ENCODE measurements at regions not wholly inside any gene's neighbourhood (a gene's known extent, or its start where the extent isn't known, plus 50 kb on each side); places are given as distances from the start of the nearest gene placed in this dataset.

GRCh38 chr2:120809151-120809550 lies 73.5 kb downstream of the GLI2 start:
- no peak overlapping the region for H3K4me3 ChIP-seq
- H3K36me3 ChIP-seq (replicated peaks in 1 of 2; ENCODE audit: insufficient read depth in 1 of 2, low read depth in 2 of 2), result no peaks in the 10 kb centered on the region
- TF ChIP-seq POLR2A (IDR thresholded peaks at IDR 0.05) (no peak), CTCF (IDR thresholded peaks at IDR 0.05) (no peak)
- H3K4me1 ChIP-seq, result no peaks in the 10 kb centered on the region
- ATAC-seq (no peak), DNase-seq (no peak)
- intact Hi-C loops (cut with DNase I), result no loop called here
- 91 to 97% methylated on average over 2 of the region's 2 CpGs for WGBS, 2 donors
- no peaks in the 10 kb centered on the region for H3K27me3 ChIP-seq
- H3K9me3 ChIP-seq, result no peaks in the 10 kb centered on the region
- no peak overlapping the region for H3K27ac ChIP-seq

- intact Hi-C loops (cut with DNase I), result no loop called here
- no peak overlapping the region for H3K4me3 ChIP-seq
- no peak overlapping the region for H3K27ac ChIP-seq
- no peak for ATAC-seq
- no peaks in the 10 kb centered on the region for H3K9me3 ChIP-seq
- no peaks in the 10 kb centered on the region for H3K27me3 ChIP-seq
- TF ChIP-seq POLR2A (IDR thresholded peaks at IDR 0.05), result no peak
- TF ChIP-seq CTCF (IDR thresholded peaks at IDR 0.05), result no peak
- no peaks in the 10 kb centered on the region for H3K4me1 ChIP-seq
- 56 to 60% methylated on average over 9 to 13 of the region's 13 CpGs for WGBS, 2 donors
- H3K36me3 ChIP-seq (replicated peaks in 1 of 2; ENCODE audit: insufficient read depth in 1 of 2, low read depth in 2 of 2), result no peaks in the 10 kb centered on the region
- no peak for DNase-seq
Observed at GRCh38 chr2:120809609-120810440, 74.2 kb downstream of the GLI2 start.

GRCh38 chr2:120810639-120811038 lies 75.0 kb downstream of the GLI2 start:
- Histone ChIP-seq H3K4me3 (no peak overlapping the region), H3K4me1 (no peaks in the 10 kb centered on the region), H3K27ac (no peak overlapping the region), H3K27me3 (no peaks in the 10 kb centered on the region), H3K9me3 (no peaks in the 10 kb centered on the region), H3K36me3 (replicated peaks in 1 of 2; ENCODE audit: insufficient read depth in 1 of 2, low read depth in 2 of 2) (no peaks in the 10 kb centered on the region)
- TF ChIP-seq POLR2A (IDR thresholded peaks at IDR 0.05) (no peak), CTCF (IDR thresholded peaks at IDR 0.05) (no peak)
- DNase-seq, result no peak
- intact Hi-C loops (cut with DNase I), result no loop called here
- no peak for ATAC-seq
- WGBS, 2 donors, result 90 to 95% methylated on average over 9 to 10 of the region's 10 CpGs

- no peaks in the 10 kb centered on the region for H3K36me3 ChIP-seq (replicated peaks in 1 of 2; ENCODE audit: insufficient read depth in 1 of 2, low read depth in 2 of 2)
- WGBS, 2 donors, result 89 to 90% methylated on average over 9 of the region's 9 CpGs
- no peaks in the 10 kb centered on the region for H3K4me1 ChIP-seq
- intact Hi-C loops (cut with DNase I), result no loop called here
- DNase-seq (no peak), ATAC-seq (no peak)
- H3K4me3 ChIP-seq, result no peak overlapping the region
- no peak for TF ChIP-seq CTCF (IDR thresholded peaks at IDR 0.05)
- TF ChIP-seq POLR2A (IDR thresholded peaks at IDR 0.05), result no peak
- no peak overlapping the region for H3K27ac ChIP-seq
- H3K27me3 ChIP-seq, result no peaks in the 10 kb centered on the region
- H3K9me3 ChIP-seq, result no peaks in the 10 kb centered on the region
Observed at GRCh38 chr2:120812866-120813265, 77.2 kb downstream of the GLI2 start.

- no peak overlapping the region for H3K4me3 ChIP-seq
- no peak overlapping the region for H3K27ac ChIP-seq
- no peaks in the 10 kb centered on the region for H3K9me3 ChIP-seq
- ATAC-seq (no peak), DNase-seq (no peak)
- intact Hi-C loops (cut with DNase I), result no loop called here
- no peaks in the 10 kb centered on the region for H3K36me3 ChIP-seq (replicated peaks in 1 of 2; ENCODE audit: insufficient read depth in 1 of 2, low read depth in 2 of 2)
- 80 to 100% methylated on average over 1 to 6 of the region's 6 CpGs for WGBS, 2 donors
- no peaks in the 10 kb centered on the region for H3K4me1 ChIP-seq
- TF ChIP-seq POLR2A (IDR thresholded peaks at IDR 0.05) (no peak), CTCF (IDR thresholded peaks at IDR 0.05) (no peak)
- H3K27me3 ChIP-seq, result no peaks in the 10 kb centered on the region
Observed at GRCh38 chr2:120814352-120814751, 78.7 kb downstream of the GLI2 start.
